HG03060 (cell line): ENCODE measurements at regions not wholly inside any gene's neighbourhood (a gene's known extent, or its start where the extent isn't known, plus 50 kb on each side); places are given as distances from the start of the nearest gene placed in this dataset.
"Not testable (repeated sequence)": the region's sequence is repeated elsewhere in the genome, so short reads cannot be mapped to it uniquely, and the experiment has no call there.

Source experiments
- ATAC-seq: cut with Tn5 transposase; IDR thresholded peaks from one replicate; pipeline ENCODE4 v1.9.1; 2021; ENCODE audit warnings: low read depth, moderate number of reproducible peaks; ENCODE audit not compliant: unreplicated experiment

DNA sequence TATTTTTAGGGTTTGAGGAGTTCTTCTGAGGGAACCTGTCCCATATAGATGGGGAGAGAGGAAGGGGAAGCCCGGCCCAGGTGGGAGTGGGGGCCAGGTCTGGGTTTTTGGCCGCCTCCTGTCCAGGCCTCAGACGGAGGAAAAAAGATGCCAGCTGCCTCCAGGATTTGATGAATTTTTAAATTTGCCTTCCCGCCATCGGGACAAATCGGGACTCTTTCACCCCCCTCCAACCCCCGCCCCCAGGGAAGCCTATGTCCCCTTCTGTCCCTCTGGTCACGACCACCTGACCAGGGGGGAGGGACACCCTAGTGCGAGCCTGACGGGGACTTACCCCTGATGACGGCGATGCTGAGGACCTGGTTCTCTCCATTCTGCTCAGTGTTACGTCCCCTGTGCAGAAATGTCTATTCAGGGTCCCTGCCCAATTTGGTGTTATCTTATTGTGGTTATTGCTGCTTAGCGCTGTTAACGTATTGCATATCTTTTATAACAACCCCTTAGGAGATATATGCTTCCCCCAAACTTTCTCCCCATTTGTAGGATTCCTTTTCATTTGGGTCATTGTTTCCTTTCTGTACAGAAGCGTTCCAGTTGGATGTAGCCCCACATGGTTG lies 115.9 kb upstream of the GRK3 start:
- no peak for ATAC-seq

- ATAC-seq: no peak
Measured at GRCh38 chr22:25449781-25450317, 114.6 kb upstream of the GRK3 start.

- no peak for ATAC-seq
Measured at GRCh38 chr22:25451480-25452114, 112.9 kb upstream of the GRK3 start.

GRCh38 chr22:25452116-25452700 lies 112.3 kb upstream of the GRK3 start:
- no peak for ATAC-seq

DNA sequence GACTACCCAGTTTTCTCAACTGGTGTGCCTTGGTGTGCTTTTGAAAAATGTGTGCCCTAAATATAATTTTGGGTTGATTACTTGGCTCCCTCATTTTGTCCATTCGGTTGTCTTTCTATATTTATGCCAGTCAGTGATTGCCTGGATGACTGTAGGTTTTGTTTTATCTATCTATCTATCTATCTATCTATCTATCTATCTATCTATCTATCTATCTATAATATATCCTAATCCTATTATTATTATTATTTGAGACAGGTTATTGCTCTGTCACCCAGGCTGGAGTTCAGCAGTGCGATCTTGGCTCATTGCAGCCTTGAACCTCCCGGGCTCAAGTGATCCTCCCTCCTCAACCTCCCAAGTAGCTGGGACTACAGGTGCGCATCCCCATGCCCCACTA lies 111.4 kb upstream of the GRK3 start:
- ATAC-seq: no peak

DNA sequence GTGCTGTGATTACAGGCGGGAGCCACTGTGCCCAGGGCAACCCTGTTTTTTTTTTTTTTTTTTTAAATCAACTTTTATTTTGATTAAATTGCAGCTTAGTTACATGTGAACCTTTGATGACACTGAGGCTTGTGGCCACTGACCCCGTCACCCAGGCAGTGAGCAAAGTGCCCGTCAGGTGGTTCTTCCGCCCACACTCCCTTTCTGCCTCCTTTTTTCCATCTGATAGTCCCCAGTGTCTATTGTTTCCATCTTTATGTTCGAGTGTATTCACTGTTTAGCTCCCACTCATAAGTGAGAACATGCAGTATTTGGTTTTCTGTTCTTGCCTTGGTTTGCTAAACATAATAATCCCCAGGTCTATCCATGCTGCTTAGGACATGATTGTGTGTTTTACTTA lies 110.9 kb upstream of the GRK3 start:
- ATAC-seq: no peak

DNA sequence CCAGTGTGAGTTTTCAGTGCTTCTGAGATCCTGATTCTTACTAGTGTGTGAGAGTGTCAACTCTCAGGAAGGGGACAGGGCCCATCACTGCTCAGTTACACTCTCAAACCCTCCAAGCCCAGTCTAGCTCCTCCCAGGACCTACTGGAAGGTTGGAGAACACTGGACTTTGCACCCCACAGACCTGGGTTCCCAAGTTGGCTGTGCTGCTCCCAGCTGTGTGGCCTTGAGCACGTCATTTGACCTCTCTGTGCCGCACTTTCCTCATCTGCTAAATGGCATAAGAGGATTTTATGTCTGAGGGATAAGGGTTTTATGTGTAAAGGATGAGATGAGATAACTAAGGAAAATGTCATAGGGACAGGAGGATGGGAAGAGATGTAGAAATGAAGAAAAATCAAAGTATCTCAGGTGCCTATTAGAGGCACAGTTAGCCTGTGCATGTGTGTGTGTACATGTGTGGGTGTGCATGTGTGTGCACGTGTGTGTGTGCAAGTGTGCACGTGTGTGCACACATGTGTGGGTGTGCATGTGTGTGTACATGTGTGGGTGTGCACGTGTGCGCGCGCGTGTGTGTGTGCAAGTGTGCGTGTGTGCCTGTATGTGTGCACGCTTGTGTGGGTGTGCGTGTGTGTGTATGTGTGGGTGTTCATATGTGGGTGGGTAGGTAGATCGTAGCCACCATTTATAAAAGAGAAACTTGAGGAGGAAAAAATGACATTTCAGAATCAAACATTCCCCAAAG lies 108.0 kb upstream of the GRK3 start:
- not testable (repeated sequence) for ATAC-seq

DNA sequence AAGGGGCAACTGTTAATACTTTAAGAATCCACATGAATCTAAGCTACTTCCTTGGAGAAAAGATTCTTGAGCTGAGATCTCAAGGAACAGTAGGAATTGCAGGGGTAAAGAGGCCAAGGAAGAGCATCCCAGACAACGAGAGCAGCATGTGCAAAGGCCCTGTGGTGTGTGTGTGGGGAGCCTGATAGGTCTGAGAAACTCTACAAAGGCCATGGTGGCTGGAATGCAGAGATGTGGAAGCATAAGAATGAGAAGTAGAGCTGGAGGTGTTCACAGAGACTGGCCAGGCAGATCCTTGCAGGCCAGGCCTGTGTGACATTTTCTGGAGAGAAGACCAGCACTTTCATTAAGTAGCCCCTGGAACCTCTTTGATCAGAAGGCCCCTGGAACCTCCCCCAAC lies 105.8 kb upstream of the GRK3 start:
- not testable (repeated sequence) for ATAC-seq

GRCh38 chr22:25460682-25461081 lies 103.8 kb upstream of the GRK3 start:
- not testable (repeated sequence) for ATAC-seq

DNA sequence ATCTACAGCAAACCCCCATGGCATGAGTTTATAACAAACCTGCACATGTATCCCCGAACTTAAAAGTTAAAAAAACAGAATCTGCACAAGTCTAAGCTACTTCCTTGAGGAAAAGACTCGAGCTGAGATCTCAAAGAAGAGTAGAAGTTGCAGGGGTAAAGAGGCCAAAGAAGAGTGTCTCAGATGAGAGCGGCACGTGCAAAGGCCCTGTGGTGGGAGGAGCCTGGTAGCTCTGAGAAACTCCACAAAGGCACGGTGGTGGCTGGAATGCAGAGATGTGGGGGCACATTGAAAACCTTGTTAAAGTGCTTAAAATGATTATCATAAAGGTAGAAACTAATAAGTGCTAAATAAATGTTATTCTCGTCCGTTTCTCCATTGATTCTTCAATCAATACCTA lies 103.2 kb upstream of the GRK3 start:
- no peak for ATAC-seq

- ATAC-seq: not testable (repeated sequence)
Measured at GRCh38 chr22:25462474-25463346, 101.8 kb upstream of the GRK3 start.

- ATAC-seq: not testable (repeated sequence)
Measured at GRCh38 chr22:25463347-25463628, 101.2 kb upstream of the GRK3 start.

- ATAC-seq: not testable (repeated sequence)
Measured at GRCh38 chr22:25464326-25464725, 100.1 kb upstream of the GRK3 start.

- ATAC-seq: no peak
Measured at GRCh38 chr22:25465949-25466348, 98.5 kb upstream of the GRK3 start.

DNA sequence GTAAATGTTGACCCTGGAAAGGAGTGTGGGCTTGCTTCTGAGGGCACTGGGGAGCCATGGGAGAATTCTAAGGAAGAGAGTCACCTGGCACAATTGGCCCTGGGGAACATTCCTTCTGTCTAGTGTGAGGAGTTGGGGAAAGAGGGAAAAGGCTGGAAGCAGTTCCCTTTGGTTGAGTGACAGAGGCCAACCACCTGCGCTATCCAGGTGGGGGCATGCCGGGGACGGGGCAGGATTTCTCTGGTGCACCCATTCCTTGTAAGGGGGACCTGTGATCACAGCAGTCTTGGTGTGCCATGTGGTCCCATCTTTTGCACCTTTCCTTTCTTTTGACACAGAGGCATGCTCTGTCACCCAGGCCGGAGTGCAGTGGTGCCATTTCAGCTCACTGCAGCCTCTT lies 92.1 kb upstream of the GRK3 start:
- no peak for ATAC-seq

- no peak for ATAC-seq
Measured at GRCh38 chr22:25475257-25476022, 89.0 kb upstream of the GRK3 start.

DNA sequence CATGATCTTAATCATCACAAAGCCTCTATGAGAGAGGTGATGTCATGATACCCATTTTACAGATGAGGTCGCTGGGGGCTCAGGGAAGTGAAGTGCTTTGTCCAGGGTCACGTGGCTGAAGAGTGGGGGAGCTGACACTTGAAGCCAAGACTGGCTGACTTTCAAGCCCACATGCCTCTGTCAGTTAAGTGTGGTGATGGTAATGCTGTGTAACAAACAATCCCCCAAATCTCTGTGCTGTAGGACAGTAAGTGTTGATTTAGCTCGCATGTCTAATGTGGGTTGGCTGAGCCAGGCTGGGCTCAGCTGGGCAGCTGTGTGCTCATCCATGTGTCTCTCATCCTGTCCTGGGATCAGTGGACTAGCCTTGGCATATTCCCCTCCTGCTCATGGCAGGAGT lies 87.1 kb upstream of the GRK3 start:
- ATAC-seq: no peak

- no peak for ATAC-seq
Measured at GRCh38 chr22:25478111-25478510, 86.4 kb upstream of the GRK3 start.

DNA sequence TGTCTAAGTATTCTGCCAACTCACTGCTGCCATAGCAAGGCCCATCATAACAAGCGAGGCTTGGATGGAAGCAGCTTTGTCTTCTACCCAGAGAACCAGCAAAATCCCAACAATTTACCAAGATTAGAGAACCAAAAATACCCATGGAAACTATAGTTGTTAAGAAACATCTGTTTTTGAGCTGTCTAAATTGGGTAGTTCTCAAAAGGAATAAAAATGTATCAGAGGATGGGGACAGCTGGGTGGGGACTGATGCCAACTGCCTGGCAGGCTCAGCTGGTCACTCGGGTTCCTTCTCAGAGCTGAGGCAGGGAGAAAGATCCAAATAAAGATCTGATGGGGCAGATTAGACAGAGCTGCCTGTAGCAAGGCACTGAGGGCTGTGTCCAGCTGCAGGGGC lies 85.9 kb upstream of the GRK3 start:
- no peak for ATAC-seq

DNA sequence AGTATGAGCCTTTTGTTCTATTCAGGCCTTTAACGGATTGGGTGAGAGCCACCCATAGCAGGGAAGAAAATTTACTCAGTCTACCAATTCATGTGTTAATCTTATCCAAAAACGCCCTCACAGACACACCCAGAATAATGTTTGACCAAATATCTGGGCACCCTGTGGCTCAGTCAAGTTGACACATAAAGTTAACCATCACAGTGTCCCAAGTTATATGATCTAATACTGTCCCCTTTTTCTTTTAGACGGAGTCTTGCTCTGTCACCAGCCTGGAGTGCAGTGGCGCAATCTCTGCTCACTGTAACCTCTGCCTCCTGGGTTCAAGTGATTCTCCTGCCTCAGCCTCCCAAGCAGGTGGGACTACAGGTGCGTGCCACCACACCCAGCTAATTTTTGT lies 83.6 kb upstream of the GRK3 start:
- ATAC-seq: not testable (repeated sequence)
